GM12864 (cell line): ENCODE measurements at regions not wholly inside any gene's neighbourhood (a gene's known extent, or its start where the extent isn't known, plus 50 kb on each side); places are given as distances from the start of the nearest gene placed in this dataset.

Experiments used
- DNase-seq: peaks from one replicate; pipeline ENCODE4 v3.0.0-alpha.2; 2011; ENCODE audit warnings: low read depth
- H3K4me3 ChIP-seq: 2 replicates; pipeline ENCODE4 v1.5.1; 2011; ENCODE audit warnings: mild to moderate bottlenecking, low read depth, low read length, control low read depth
- CTCF ChIP-seq: IDR thresholded peaks from 2 replicates; pipeline ENCODE4 v1.5.1; 2011; ENCODE audit warnings: low read depth, mild to moderate bottlenecking, moderate library complexity, low read length, control low read depth, inconsistent platforms; ENCODE audit errors: missing control alignments

DNA sequence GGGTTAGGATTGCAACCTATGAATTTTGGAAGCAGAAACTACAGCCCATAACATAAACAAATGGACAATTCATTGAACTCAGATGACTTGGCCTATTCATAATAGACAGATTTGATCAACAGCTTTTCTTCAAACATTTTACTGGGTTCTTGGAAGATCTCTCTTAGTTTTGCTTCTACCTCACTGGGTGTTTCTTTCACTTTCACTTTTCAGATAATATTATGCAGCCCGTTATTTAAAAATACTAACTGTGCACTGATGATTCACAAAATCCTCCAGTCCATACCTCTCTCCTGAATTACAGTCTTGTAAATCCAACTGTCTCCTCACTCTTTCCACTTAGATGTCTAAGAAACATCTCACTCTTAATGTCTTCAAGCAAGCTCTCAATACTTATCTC, 183.5 kb upstream of the IRX1 start:
- TF ChIP-seq CTCF, result no peak
- DNase-seq, result no peak
- H3K4me3 ChIP-seq, result no peak overlapping the region

DNA sequence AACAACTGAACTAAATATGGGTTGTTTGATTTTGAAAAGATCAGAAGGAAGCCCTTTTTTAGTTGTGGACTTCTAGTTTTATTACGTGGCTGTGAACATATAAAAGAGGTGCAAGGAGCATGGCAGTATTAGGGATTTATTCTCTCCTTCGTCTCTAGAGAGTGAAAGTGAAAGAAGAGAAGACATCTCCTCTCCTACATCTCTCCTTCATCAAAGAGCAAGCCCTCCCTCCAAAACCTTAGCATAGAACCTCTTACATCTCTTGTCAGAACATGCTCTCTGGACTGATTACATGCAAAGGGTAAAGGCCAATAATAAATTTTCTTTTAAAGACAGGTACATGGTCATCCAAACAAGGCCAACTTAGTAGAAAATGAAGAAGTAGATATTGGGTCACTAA, 184.3 kb upstream of the IRX1 start:
- H3K4me3 ChIP-seq, result no peak overlapping the region
- TF ChIP-seq CTCF, result no peak
- DNase-seq, result no peak

GRCh38 chr5:3401635-3402034, 194.0 kb upstream of the IRX1 start:
- no peak for TF ChIP-seq CTCF
- no peak overlapping the region for H3K4me3 ChIP-seq
- no peak for DNase-seq

DNA sequence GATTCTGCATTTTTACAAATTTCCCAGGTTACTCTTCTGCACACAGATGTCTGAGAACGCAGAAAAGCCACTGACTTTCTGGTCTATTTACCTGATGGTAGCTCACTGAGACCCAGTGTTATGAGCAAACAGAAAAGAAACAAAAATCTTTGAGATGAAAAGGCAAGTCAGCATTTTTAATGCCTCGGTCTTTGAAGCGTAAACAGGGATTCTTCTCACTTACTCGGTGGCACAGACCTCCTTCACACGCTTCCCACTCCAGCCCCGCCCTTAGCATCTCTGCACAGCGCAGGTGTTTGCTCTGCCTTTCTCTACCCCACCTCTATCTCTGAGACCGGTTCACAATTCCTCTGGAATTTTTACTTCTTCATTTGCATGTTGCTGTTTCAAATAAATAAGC, 195.0 kb upstream of the IRX1 start:
- DNase-seq, result no peak

GRCh38 chr5:3394891-3395599, 200.6 kb upstream of the IRX1 start:
- TF ChIP-seq CTCF, result no peak
- DNase-seq, result no peak
- no peak overlapping the region for H3K4me3 ChIP-seq

More for the DNA sequence above, 195.0 kb upstream of the IRX1 start:
- TF ChIP-seq CTCF, result no peak
- H3K4me3 ChIP-seq, result no peak overlapping the region

GRCh38 chr5:3393920-3394597, 201.6 kb upstream of the IRX1 start:
- no peak for DNase-seq
- H3K4me3 ChIP-seq, result no peak overlapping the region
- no peak for TF ChIP-seq CTCF
